ENCODE measurements at regions not wholly inside any gene's neighbourhood (a gene's known extent, or its start where the extent isn't known, plus 50 kb on each side); places are given as distances from the start of the nearest gene placed in this dataset.

- no peak for DNase-seq
Observed at GRCh38 chr2:128403814-128404708, 85.4 kb upstream of the HS6ST1 start.

- no peak for DNase-seq
Observed at GRCh38 chr2:128404709-128405466, 86.2 kb upstream of the HS6ST1 start.

GRCh38 chr2:128405467-128405900 is 86.8 kb upstream of the HS6ST1 start:
- DNase-seq = no peak

- no peak for DNase-seq
Observed at GRCh38 chr2:128405981-128406613, 87.4 kb upstream of the HS6ST1 start.

DNA sequence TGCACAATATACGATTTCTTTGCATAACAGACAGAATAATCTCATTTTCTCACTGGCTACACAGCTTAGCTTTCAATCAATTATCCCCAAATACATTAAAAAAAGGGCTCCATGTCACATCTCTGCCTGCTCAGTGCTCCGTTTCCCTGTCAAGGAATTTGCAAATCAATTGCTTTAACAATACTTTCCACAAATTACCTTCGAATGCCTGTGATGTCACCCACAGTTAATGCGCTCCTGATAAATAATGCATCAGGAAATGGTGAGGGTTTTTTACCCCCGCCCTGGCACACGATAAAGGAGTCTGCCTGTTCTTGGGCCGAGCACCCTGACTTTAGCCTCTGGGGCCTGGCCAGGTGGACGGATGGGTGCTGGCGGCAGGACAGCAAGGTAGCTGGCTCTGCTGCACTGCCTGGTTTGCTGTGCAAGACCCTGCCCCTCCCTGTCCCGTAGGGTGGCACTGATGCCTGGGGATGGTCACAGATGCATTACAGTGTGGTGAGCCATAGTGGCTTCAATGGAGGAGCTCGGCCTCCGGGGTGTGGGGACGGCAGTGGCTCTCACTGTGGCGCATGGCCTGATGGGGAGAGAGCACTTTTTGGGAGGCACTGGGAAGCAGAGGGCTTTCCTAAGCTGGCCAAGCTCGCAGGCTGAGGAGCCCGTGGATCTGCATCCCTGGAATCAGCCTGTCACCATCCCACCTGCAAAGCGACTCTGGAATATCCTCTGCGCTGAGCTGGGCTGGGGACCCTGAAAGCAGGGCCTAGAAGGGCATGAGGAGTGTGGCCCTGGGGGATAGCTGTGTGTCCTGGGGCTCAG is 88.3 kb upstream of the HS6ST1 start:
- DNase-seq = no peak

DNA sequence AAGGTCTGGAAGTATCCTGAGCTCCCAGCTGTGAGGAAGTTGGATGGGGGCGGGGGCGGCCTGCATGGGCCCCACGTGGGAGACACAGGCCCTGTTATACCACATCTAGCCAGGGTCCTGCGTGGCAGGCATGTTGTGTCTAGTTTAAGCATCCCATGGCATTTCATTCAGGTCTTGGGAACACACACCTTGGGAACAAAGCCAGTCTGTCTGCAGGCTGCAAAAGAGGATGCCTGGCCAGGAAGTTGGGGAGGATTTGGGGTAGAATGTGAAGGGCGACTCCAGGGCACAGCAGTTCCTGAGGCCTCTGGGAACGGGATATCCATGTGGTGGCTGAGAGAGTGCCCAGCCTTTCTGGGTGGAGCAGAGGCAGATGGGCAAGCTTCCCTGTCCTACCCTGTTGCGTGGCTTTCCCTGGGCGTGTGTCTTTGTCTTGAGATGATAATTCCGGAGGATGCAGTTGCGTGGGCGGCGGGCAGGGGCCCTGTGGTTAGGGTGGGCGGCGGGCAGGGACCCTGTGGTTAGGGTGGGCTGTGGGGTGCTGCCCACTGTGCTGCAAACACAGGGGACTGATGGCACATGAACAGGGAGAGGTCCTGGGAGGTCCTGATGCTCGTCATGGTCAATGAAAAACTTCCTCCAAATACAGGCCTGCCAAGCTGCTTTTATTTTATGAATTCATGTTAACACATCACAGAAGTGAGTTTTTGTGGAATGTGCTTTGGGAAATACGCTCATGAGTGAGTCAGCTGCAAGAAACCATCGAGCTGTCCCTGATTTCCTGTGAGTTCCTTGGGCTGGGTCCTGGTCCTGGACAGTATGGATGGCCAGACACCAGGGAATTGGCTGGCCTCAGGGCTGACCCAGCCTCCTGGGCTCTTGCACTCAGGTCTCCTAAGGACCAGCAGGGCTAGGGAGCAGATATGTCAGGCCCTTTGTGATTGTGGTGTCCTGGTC is 90.0 kb upstream of the HS6ST1 start:
- no peak for DNase-seq

DNA sequence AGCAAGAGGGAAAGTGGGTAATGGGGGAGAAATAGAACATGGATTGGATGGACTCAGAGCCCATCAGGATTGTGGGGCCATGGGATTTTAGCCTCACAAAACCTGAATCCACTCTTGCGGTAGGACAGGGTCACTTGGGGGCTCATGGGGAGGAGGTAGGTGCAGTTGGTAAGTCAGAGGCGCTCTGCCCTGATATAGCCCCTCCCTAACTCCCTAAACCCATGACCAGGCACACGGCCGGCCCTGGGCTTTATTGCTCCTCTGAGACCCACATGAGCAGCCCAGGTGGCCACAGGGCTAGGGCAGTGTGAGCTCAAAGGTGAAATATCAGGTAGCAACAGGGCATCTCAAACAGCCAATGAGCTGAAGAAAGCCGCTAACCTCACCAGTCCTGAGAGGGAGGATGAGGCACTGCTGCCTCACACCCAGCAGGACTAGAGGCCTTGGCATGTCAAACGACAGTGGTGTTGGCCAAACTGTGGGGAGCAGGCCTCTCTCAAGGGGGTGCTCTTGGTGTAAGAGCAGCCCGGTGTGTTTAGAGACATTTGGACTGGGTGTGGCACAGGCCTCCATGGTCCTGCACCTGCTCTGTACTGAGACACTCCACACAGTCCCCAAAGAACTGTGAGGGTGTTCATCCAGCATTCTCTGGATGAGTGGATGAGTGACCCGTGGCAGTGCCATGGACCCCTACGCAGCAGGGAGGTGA is 90.8 kb upstream of the HS6ST1 start:
- no peak for DNase-seq

GRCh38 chr2:128410035-128410757 is 91.5 kb upstream of the HS6ST1 start:
- DNase-seq = no peak

- DNase-seq = no peak
Observed at GRCh38 chr2:128410758-128411215, 92.1 kb upstream of the HS6ST1 start.

DNA sequence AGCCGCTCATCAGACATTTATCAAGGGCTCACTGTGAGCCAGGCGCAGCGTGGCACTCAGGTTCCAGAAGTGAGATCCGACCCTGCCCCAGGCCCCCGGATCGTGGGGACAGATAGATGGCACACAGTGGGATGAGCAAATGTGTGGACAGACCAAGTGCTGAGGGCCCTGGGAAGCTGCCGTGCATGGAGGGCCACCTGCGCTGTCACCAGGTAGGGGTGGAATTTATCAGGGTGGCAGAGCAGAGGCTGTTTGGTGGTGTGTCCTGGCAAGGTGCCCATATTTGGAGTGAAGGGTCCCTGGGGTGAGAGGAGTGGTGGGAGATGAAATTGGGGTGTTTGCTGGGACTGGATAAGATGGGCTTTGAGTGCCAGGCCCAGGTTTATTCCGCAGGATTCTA is 92.8 kb upstream of the HS6ST1 start:
- DNase-seq = no peak

DNA sequence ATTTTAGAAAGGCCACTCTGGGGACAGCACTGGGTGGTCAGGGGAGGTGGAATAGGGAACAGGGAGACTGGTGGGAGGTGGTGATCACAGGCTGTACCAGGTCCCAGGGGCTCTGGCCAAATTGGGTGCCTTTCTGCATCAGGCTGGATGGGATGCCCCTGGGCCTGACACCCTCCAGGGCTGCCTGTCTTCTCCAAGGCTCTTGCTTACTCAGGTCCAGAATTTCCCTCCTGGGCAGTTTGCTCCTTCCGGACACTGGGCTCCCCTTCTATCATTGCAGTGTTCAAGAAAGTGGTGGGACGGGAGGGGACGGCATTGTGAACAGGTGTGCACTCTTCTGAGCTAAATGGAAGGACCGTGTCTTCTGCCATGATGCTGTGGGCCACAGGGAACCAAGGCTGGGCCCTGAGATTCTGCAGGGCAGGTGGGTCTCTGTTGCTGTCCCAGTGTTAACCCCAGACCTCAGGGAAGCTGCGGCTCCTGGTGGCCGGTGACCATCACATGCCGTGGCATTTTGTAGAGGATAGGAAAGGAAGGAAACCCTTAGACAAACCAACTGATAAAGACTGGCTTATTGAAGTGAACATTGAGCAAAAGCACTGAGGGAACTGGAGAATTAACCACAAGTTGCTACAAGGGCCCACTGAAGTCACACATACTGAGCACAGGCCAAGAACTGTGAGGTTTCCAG is 93.7 kb upstream of the HS6ST1 start:
- no peak for DNase-seq

DNA sequence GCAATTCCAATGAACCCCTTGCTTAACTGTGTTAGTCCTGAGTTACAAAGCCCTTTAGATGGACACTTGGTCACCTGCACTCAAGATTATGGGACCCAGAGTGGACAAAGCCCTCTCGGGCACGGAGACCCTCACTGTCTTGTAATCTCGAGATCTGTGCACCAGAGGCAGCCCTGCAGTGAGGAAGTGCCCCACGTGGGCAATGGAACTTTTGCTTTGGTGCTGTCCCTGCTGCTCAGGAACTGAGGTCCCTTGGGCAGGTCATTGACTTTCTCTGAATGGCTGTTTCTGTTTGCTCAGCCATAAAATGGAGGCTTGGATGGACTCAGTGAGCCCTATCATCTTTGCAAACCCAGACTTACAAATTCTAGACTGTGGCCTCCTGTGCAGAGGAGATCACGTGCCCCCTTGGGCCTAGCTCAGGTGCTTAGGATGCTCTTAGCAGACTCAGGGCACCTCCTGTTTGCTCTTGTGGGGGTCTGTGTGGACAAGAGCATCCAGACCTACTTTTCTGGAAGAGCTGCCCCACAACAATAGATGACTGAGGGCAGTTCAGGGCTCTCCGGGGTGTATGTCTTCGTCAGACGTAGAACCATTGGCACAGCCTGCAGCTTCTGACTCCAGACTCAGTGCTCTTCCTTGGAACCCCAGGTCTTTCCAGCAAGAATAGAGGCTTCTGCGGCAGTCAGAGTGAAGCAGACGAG is 94.5 kb upstream of the HS6ST1 start:
- DNase-seq = no peak

DNA sequence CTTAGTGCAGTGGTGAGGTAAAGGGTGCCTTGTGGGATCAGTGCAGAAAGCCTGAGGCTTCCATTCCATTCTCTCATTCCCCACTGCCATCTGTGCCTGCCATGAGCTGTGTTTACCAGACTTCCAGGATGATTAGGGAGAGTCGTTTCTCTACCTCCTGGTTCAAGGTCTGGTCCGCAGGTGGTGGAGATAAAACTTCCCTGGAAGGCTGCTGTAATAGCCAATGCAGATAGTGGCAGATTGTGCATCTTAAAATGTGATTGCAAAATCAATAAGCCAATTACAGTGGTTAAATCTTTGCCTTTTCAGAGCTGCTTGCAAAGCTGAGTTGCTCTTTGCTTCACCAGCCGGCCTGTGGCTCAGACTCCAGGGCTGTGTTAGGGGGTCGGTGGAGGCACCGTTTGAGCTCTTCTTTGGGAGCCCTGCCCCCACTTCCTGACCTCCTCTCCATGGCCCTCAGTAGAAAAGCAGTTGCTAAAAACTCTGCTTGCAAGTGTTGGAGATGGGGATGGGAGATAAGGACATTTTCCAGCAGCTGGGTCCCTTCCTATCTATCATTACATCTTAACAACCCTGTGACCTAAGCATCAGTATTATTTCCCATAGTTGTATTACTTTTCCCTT is 95.2 kb upstream of the HS6ST1 start:
- DNase-seq = no peak

GRCh38 chr2:128414351-128414750 is 95.7 kb upstream of the HS6ST1 start:
- no peak for DNase-seq

GRCh38 chr2:128414946-128415778 is 96.5 kb upstream of the HS6ST1 start:
- no peak for DNase-seq

- no peak for DNase-seq
Observed at GRCh38 chr2:128415779-128416061, 97.1 kb upstream of the HS6ST1 start.

GRCh38 chr2:128416109-128416785 is 97.6 kb upstream of the HS6ST1 start:
- DNase-seq = no peak

Data from NCI-H526 treated with DMSO at 0.1 percent for 48 hours (cell line).